ENCODE measurements at regions not wholly inside any gene's neighbourhood (a gene's known extent, or its start where the extent isn't known, plus 50 kb on each side); places are given as distances from the start of the nearest gene placed in this dataset.
A peak's percentile ranks its signal among the peaks of the same experiment; 100 is the strongest.

GRCh38 chr2:67660015-67660602, 263.0 kb downstream of the ETAA1 start:
- DNase-seq (ENCODE audit: low spot score), result no peak

DNA sequence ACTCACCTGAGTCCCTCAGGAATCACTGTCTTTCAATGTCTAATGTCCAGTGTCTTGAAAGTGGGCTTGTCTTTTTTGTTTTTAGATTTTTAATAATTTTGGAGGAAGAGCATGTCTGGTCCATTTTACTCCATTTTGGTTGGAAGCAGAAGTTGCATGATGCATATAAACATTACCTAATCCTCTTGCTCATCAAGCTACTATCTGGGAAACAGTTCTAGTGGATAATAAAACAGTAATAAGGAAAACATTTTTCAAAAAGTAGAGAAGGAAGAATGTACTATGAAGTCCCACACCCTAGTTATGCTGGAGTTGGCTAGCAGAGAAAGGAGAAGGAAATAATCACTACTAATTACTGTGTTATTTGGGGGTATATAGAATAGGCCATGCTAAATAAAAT, 263.7 kb downstream of the ETAA1 start:
- DNase-seq (ENCODE audit: low spot score), result no peak

- DNase-seq (ENCODE audit: low spot score), result no peak
Measured at GRCh38 chr2:67662222-67662621, 265.1 kb downstream of the ETAA1 start.

DNA sequence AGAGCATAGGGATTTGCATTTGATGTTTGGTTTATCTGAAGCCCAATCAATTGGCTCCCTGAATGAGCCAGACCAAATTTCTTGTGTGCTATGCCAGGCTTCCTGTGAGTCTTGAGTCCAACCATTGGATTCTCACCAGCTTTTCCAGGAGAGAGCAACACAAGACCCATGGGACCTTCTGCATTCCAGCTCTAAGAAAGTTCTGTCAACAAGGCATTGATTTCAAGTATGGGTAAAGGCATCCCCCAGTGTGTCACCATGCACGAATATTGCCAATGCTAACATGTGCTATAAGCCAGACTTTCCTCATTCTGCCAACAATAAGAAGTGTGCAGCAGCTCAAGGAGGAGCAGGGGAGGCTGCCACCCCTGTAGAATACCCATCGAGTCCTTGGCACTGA, 266.6 kb downstream of the ETAA1 start:
- no peak for DNase-seq (ENCODE audit: low spot score)

DNA sequence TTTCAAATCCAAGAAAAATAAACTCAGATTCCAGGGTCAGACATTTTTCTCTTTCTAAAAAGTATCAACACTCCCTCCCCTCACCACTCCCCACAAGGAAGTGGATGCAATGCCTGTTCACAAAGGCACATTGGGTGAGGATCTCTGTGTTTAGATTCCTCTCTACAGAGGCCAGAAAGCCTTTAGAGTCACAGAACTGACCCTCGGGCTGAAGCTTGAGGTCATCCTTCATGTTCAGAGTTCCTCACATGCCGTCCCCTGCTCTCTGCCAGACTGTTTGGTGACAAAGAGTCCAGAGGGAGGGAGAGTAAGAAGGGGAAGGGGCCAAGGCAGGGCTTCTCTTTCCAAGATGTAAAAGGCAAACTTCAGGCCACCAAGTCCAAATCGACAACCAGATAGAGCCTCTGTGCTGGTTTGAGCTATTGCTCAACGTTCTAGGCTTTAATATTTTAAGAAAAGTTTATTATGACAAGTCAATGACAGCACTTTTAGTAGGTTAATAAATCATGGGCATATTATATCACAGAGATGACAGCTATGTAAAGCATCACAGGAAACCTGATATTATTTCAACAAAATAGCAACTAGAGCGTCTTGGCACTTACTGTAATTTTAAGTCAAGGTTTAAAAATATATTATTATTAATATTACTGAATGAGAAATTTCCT, 269.4 kb downstream of the ETAA1 start:
- DNase-seq (ENCODE audit: low spot score), result no peak

GRCh38 chr2:67667054-67667908, 270.1 kb downstream of the ETAA1 start:
- DNase-seq (ENCODE audit: low spot score), result no peak

DNA sequence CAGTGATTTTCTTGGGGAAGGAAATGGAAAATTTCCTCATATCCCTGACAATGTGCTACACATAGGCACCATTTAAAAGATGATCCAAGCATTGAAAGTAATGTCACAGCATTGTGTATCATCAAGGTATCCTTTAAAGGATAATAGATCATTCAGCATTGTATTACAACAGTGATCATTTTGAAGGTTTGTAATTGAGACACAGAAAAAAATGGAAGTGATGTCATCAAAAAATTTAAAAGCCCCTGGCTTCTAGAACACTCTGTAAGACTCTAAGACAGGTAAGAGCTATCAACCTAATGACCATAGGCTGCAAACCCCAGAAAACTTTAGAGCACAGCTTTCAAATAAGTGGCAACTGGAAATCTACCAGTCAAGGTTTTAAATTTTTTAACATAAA, 271.4 kb downstream of the ETAA1 start:
- no peak for DNase-seq (ENCODE audit: low spot score)

GRCh38 chr2:67669168-67669567, 272.0 kb downstream of the ETAA1 start:
- DNase-seq (ENCODE audit: low spot score), result no peak

GRCh38 chr2:67669766-67670165, 272.6 kb downstream of the ETAA1 start:
- no peak for DNase-seq (ENCODE audit: low spot score)

GRCh38 chr2:67670747-67671183, 273.6 kb downstream of the ETAA1 start:
- no peak for DNase-seq (ENCODE audit: low spot score)

- no peak for DNase-seq (ENCODE audit: low spot score)
Measured at GRCh38 chr2:67671464-67672450, 274.6 kb downstream of the ETAA1 start.

- no peak for DNase-seq (ENCODE audit: low spot score)
Measured at GRCh38 chr2:67674668-67675067, 277.5 kb downstream of the ETAA1 start.

GRCh38 chr2:67684991-67685390, 287.9 kb downstream of the ETAA1 start:
- no peak for DNase-seq (ENCODE audit: low spot score)

DNA sequence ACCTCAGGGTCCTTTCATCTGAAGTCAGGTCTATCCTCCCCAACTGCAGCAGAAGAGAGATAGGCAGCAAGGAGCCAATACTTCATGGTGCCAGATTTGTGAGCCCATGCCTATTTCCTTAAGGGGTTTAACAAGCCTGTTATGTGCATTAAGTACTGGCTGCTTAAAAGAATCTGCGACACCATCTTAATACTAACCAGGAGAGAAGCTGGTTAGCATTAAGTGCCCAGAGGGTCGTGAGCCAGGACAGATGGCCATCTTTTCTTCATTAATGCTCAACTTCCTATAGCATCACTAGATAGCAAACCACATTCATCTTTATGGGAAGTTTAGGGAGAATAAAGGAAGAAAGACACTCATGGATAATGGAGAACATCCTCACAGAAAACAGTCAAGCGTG, 289.1 kb downstream of the ETAA1 start:
- no peak for DNase-seq (ENCODE audit: low spot score)

- no peak for DNase-seq (ENCODE audit: low spot score)
Measured at GRCh38 chr2:67689186-67689585, 292.1 kb downstream of the ETAA1 start.

- no peak for DNase-seq (ENCODE audit: low spot score)
Measured at GRCh38 chr2:67689651-67690050, 292.5 kb downstream of the ETAA1 start.

GRCh38 chr2:67694445-67694844, 297.3 kb downstream of the ETAA1 start:
- peak; percentile 15 for DNase-seq (ENCODE audit: low spot score)

- DNase-seq (ENCODE audit: low spot score), result no peak
Measured at GRCh38 chr2:67701011-67701410, 303.9 kb downstream of the ETAA1 start.

DNA sequence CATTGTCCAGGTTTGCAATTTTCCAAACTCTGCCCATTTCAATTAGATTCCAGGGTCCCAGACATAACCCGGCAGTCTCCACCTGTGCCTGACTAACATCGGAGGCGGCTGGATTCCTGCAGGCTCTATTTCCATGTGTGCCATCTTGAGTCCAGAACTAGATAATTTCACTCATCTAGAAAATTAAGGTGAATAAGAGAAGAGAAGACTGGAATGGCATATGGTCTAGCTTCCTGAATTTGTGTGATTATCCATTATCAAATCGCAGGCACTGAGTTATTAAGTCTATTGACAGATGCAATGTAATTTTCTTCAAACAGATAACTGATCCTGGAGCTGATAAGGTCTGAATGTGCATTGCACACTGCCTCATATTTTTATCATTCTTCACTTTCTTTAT, 305.2 kb downstream of the ETAA1 start:
- no peak for DNase-seq (ENCODE audit: low spot score)

DNA sequence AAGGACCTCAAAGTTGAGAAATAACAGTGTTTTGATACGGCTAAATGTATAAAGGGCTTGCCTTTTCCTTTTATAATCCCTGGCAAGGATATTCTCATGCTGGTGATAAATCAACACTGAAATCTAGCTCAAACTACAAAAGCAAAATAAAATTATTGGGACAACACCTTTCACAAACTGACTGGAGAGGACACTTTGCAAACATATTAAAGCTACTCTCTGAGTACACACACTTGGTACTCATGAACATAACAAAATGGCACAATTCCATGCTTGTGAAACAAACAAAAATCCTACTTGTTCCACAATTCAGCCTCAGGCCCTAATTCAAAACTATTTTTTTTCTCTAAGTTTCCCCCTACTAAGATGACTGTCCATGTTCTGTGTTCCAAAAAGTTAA, 305.8 kb downstream of the ETAA1 start:
- no peak for DNase-seq (ENCODE audit: low spot score)

- DNase-seq (ENCODE audit: low spot score), result no peak
Measured at GRCh38 chr2:67706082-67706481, 308.9 kb downstream of the ETAA1 start.

GRCh38 chr2:67707896-67708295, 310.8 kb downstream of the ETAA1 start:
- no peak for DNase-seq (ENCODE audit: low spot score)

Measured in Ammon's horn (tissue), 1 donor.